H1 (cell line): ENCODE measurements at regions not wholly inside any gene's neighbourhood (a gene's known extent, or its start where the extent isn't known, plus 50 kb on each side); places are given as distances from the start of the nearest gene placed in this dataset.

Experiments
- CTCF ChIA-PET: fragments of 300-600 bp; sonication (Branson Sonifier 250); formaldehyde crosslinking; loops from one replicate; lab custom pipeline; 2021; ENCODE audit not compliant: partially characterized antibody; lab: Charles Lee
- POLR2A ChIA-PET: fragments of 300-600 bp; sonication (Branson Sonifier 250); formaldehyde crosslinking; loops from one replicate; lab custom pipeline; 2021; ENCODE audit warnings: inconsistent platforms; ENCODE audit not compliant: partially characterized antibody; lab: Charles Lee
- DNase-seq, 2 experiments: peaks; one replicate each; pipeline versions ENCODE4 v3.0.0 to v3.0.0-alpha.2; 2010 to 2022; ENCODE audit warnings: low spot score in 2 of 2, low read depth in 1 of 2, mixed read lengths in 1 of 2
- FAIRE-seq: peaks from 2 replicates; lab custom pipeline; 2011; peaks lifted over from hg19 to GRCh38; lab: Jason Lieb, UNC
- H2AFZ ChIP-seq: 2 replicates; pipeline ENCODE4 v1.8.1; 2012; ENCODE audit warnings: low read length, inconsistent platforms
- H2AK5ac ChIP-seq: 2 replicates; pipeline ENCODE4 v1.6.1; 2013; ENCODE audit warnings: low read depth, low read length
- H2BK120ac ChIP-seq: replicated peaks from 2 replicates; pipeline ENCODE3; 2013; ENCODE audit warnings: low read depth, low read length, inconsistent platforms
- H2BK12ac ChIP-seq: 2 replicates; pipeline ENCODE4 v1.6.1; 2013; ENCODE audit warnings: low read depth, low read length
- H2BK15ac ChIP-seq: 2 replicates; pipeline ENCODE4 v1.6.1; 2013; ENCODE audit warnings: low read length
- H2BK20ac ChIP-seq: 2 replicates; pipeline ENCODE4 v1.6.1; 2013; ENCODE audit warnings: low read length
- H2BK5ac ChIP-seq: 2 replicates; pipeline ENCODE4 v1.6.1; 2013; ENCODE audit warnings: low read depth, low read length
- H3K14ac ChIP-seq: 2 replicates; pipeline ENCODE4 v1.6.1; 2013; ENCODE audit warnings: inconsistent platforms; ENCODE audit not compliant: insufficient read length
- H3K18ac ChIP-seq: 2 replicates; pipeline ENCODE4 v1.6.1; 2013; ENCODE audit warnings: low read length; ENCODE audit errors: extremely low read depth
- H3K23ac ChIP-seq: 2 replicates; pipeline ENCODE4 v1.6.1; 2013; ENCODE audit warnings: inconsistent platforms; ENCODE audit not compliant: insufficient read length
- H3K23me2 ChIP-seq: 2 replicates; pipeline ENCODE4 v1.6.1; 2013; ENCODE audit warnings: low read depth, low read length
- H3K27ac ChIP-seq: 2 replicates; pipeline ENCODE4 v1.6.1; 2011; ENCODE audit warnings: low read depth, low read length, inconsistent platforms
- H3K27me3 ChIP-seq, 4 experiments: replicated peaks in 1 of 4; 1 replicate in 1 of 4; 2 replicates in 3 of 4; pipeline versions ENCODE4 v1.6.1 to v1.8.1; 2011 to 2013; ENCODE audit warnings: low read length in 3 of 4, mild to moderate bottlenecking in 3 of 4, inconsistent platforms in 2 of 4, mixed read lengths in 2 of 4, moderate library complexity in 1 of 4; ENCODE audit not compliant: control insufficient read depth in 3 of 4, insufficient read depth in 3 of 4; ENCODE audit errors: extremely low read depth in 1 of 4
- H3K36me3 ChIP-seq, 4 experiments: 2 replicates each; pipeline versions ENCODE4 v1.6.1 to v1.8.1; 2011 to 2013; ENCODE audit warnings: mild to moderate bottlenecking in 4 of 4, low read length in 3 of 4, moderate library complexity in 2 of 4, control low read depth in 1 of 4, inconsistent platforms in 1 of 4; ENCODE audit not compliant: insufficient read depth in 4 of 4, control insufficient read depth in 2 of 4
- H3K4ac ChIP-seq: replicated peaks from 2 replicates; pipeline ENCODE3; 2013; ENCODE audit warnings: low read length, low read depth, mixed read lengths, inconsistent platforms; ENCODE audit not compliant: insufficient read length
- H3K4me1 ChIP-seq, 4 experiments: replicated peaks in 1 of 4; 1 replicate in 1 of 4; 2 replicates in 3 of 4; pipeline versions ENCODE4 v1.6.1 to v1.8.1; 2011 to 2013; ENCODE audit warnings: low read length in 3 of 4, inconsistent platforms in 2 of 4, mixed read lengths in 1 of 4; ENCODE audit not compliant: insufficient read depth in 4 of 4, control insufficient read depth in 3 of 4
- H3K4me2 ChIP-seq, 2 experiments: 2 replicates each; pipeline versions ENCODE4 v1.6.1 to v1.8.1; 2011 to 2013; ENCODE audit warnings: low read depth in 2 of 2, low read length in 2 of 2, control low read depth in 1 of 2, inconsistent platforms in 1 of 2, mild to moderate bottlenecking in 1 of 2; ENCODE audit not compliant: insufficient read depth in 1 of 2
- H3K4me3 ChIP-seq, 4 experiments: fragments of 200-600, 300-600 bp in 1 of 4; sonication (generic), shearing (Covaris generic), sonication (Bioruptor Twin) in 1 of 4; 2 replicates each; pipeline versions ENCODE4 v1.5.1 to v1.8.1; 2011 to 2016; ENCODE audit warnings: low read length in 4 of 4, low read depth in 3 of 4, control low read depth in 2 of 4, inconsistent platforms in 2 of 4, mild to moderate bottlenecking in 2 of 4, mixed read lengths in 1 of 4, moderate library complexity in 1 of 4; ENCODE audit not compliant: insufficient read depth in 2 of 4; ENCODE audit errors: extremely low read depth in 1 of 4
- H3K56ac ChIP-seq: replicated peaks from 2 replicates; pipeline ENCODE3; 2013; ENCODE audit warnings: low read depth, mild to moderate bottlenecking, mixed read lengths, low read length, inconsistent platforms; ENCODE audit not compliant: insufficient read length
- H3K79me1 ChIP-seq: 2 replicates; pipeline ENCODE4 v1.6.1; 2013; ENCODE audit warnings: low read depth, low read length, control low read depth
- H3K79me2 ChIP-seq, 2 experiments: 2 replicates each; pipeline versions ENCODE4 v1.6.1 to v1.8.1; 2012 to 2013; ENCODE audit warnings: low read length in 2 of 2, mild to moderate bottlenecking in 2 of 2, inconsistent platforms in 1 of 2; ENCODE audit not compliant: insufficient read depth in 2 of 2, control insufficient read depth in 1 of 2
- H3K9ac ChIP-seq, 4 experiments: replicated peaks in 1 of 4; 1 replicate in 1 of 4; 2 replicates in 3 of 4; pipeline versions ENCODE4 v1.6.1 to v1.8.1; 2011 to 2013; ENCODE audit warnings: low read depth in 3 of 4, low read length in 3 of 4, control low read depth in 2 of 4, mild to moderate bottlenecking in 2 of 4, moderate library complexity in 2 of 4, inconsistent platforms in 1 of 4; ENCODE audit errors: extremely low read depth in 1 of 4
- H3K9me3 ChIP-seq, 2 experiments: 2 replicates each; pipeline versions ENCODE4 v1.6.1 to v1.8.1; 2012 to 2013; ENCODE audit warnings: mild to moderate bottlenecking in 2 of 2, moderate library complexity in 2 of 2, control low read depth in 1 of 2, inconsistent platforms in 1 of 2, low read depth in 1 of 2, low read length in 1 of 2, mixed read lengths in 1 of 2; ENCODE audit not compliant: insufficient read depth in 2 of 2
- H4K20me1 ChIP-seq, 2 experiments: replicated peaks in 1 of 2; 2 replicates each; pipeline versions ENCODE3 to v1.8.1; 2011 to 2013; ENCODE audit warnings: inconsistent platforms in 2 of 2, low read length in 2 of 2, mild to moderate bottlenecking in 1 of 2; ENCODE audit not compliant: insufficient read depth in 2 of 2, control insufficient read depth in 1 of 2
- H4K5ac ChIP-seq: 2 replicates; pipeline ENCODE4 v1.6.1; 2013; ENCODE audit warnings: low read length, low read depth, mixed read lengths, inconsistent platforms; ENCODE audit not compliant: insufficient read length
- H4K8ac ChIP-seq: 2 replicates; pipeline ENCODE4 v1.8.0; 2013; ENCODE audit warnings: mild to moderate bottlenecking, moderate library complexity, low read length, inconsistent platforms; ENCODE audit not compliant: insufficient read depth; ENCODE audit errors: extremely low read depth
- H4K91ac ChIP-seq: replicated peaks from 2 replicates; pipeline ENCODE3; 2013; ENCODE audit warnings: low read length, mixed read lengths, inconsistent platforms; ENCODE audit not compliant: insufficient read length
- SIN3A ChIP-seq, 2 experiments: IDR thresholded peaks in 1 of 2; conservative IDR thresholded peaks in 1 of 2; 2 replicates each; pipeline ENCODE4 v1.6.1; 2011 to 2012; ENCODE audit warnings: low read length in 2 of 2, improper control_type of control experiment in 1 of 2, low read depth in 1 of 2, mild to moderate bottlenecking in 1 of 2
- WGBS, 2 experiments: shearing (Covaris generic) in 1 of 2; methylation state at CpG; one replicate each; pipeline versions ENCODE4 v1.1.6 to v1.1.7; 2013 to 2015; ENCODE audit warnings: low lambda C conversion rate in 2 of 2, mixed read lengths in 2 of 2, inconsistent platforms in 1 of 2, low coverage in 1 of 2, missing lambda C conversion rate in 1 of 2; ENCODE audit not compliant: insufficient replicate concordance in 2 of 2, insufficient coverage in 1 of 2, insufficient read length in 1 of 2; ENCODE audit errors: extremely low coverage in 1 of 2, missing lambda C conversion rate in 1 of 2; 5-methylcytosine and 5-hydroxymethylcytosine counted together

DNA sequence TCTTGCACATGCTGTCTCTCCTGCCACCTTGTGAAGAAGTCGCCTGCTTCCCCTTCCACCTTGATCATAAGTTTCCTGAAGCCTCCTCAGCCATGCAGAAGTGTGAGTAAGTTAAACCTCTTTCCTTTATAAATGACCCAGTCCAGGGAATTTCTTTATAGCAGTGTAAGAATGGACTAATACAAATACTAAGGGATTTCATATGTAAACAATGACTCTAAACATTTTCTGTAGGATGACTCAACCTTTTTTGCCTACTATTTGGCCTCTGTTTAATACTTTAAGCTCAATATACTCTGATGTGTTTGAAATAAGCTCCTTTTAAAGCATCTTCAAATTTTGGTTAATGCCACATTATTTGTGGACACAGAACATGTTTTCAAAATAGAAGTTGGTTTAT is 813.5 kb upstream of the SLIT2 start:
- H4K20me1 ChIP-seq, result no peaks in the 10 kb centered on the region
- no peak overlapping the region for H4K5ac ChIP-seq
- no peak overlapping the region for H4K91ac ChIP-seq
- H3K79me1 ChIP-seq, result no peaks in the 10 kb centered on the region
- DNase-seq (no peak), FAIRE-seq (no peak)
- no peaks in the 10 kb centered on the region for H3K23me2 ChIP-seq
- no peak overlapping the region for H3K4ac ChIP-seq
- H3K4me1 ChIP-seq, result no peaks in the 10 kb centered on the region
- H3K27ac ChIP-seq, result no peak overlapping the region
- TF ChIP-seq SIN3A (conservative IDR thresholded peaks at IDR 0.05 in 1 of 2, IDR thresholded peaks at IDR 0.05 in 1 of 2; ENCODE audit: low read depth in 1 of 2, low read length in 2 of 2), result no peak
- H3K23ac ChIP-seq, result no peak overlapping the region
- H3K79me2 ChIP-seq, result no peaks in the 10 kb centered on the region
- H4K8ac ChIP-seq, result no peak overlapping the region
- H3K14ac ChIP-seq, result no peak overlapping the region
- no peak overlapping the region for H2AK5ac ChIP-seq
- CTCF ChIA-PET, result no interaction called here
- no peaks in the 10 kb centered on the region for H3K27me3 ChIP-seq
- no peak overlapping the region for H2BK20ac ChIP-seq
- no peak overlapping the region for H2BK5ac ChIP-seq
- H2BK12ac ChIP-seq, result no peak overlapping the region
- H3K4me2 ChIP-seq, result no peak overlapping the region
- WGBS, 2 experiments, result 89% methylated on average over 1 of the region's 1 CpG; no CpG with 5 or more reads in 1 of the 2 experiments
- H2BK15ac ChIP-seq, result no peak overlapping the region
- H3K36me3 ChIP-seq, result no peaks in the 10 kb centered on the region
- no peak overlapping the region for H3K56ac ChIP-seq
- no peak overlapping the region for H3K18ac ChIP-seq
- H3K4me3 ChIP-seq, result no peak overlapping the region
- H2AFZ ChIP-seq, result no peak overlapping the region
- H2BK120ac ChIP-seq, result no peak overlapping the region
- peaks cover 24 to 25% of the 10 kb centered on the region in 2 experiments for H3K9me3 ChIP-seq
- POLR2A ChIA-PET, result no interaction called here
- no peak overlapping the region for H3K9ac ChIP-seq
